Upper lobe of right lung (tissue), 1 donor: ENCODE measurements at regions not wholly inside any gene's neighbourhood (a gene's known extent, or its start where the extent isn't known, plus 50 kb on each side); places are given as distances from the start of the nearest gene placed in this dataset.
A peak's percentile ranks its signal among the peaks of the same experiment; 100 is the strongest.

ENCODE experiments used
- ATAC-seq: fragments of 200-7000 bp; cut with Tn5 transposase; one replicate; pipeline ENCODE4 v1.9.1; 2020; ENCODE audit warnings: mild to moderate bottlenecking, moderate library complexity
- DNase-seq: peaks from one replicate; pipeline ENCODE4 v3.0.0-alpha.2; 2020
- H3K27ac ChIP-seq: fragments of 200-600 bp; one replicate; pipeline ENCODE4 v1.8.0; 2022
- H3K27me3 ChIP-seq: fragments of 200-600 bp; one replicate; pipeline ENCODE4 v1.8.0; 2022; ENCODE audit warnings: mild to moderate bottlenecking
- H3K36me3 ChIP-seq: fragments of 200-600 bp; one replicate; pipeline ENCODE4 v1.8.0; 2022
- H3K4me1 ChIP-seq: fragments of 200-600 bp; one replicate; pipeline ENCODE4 v1.8.0; 2022
- H3K4me3 ChIP-seq: fragments of 200-600 bp; one replicate; pipeline ENCODE4 v1.8.0; 2022; ENCODE audit warnings: mild to moderate bottlenecking
- H3K9me3 ChIP-seq: fragments of 200-600 bp; one replicate; pipeline ENCODE4 v1.8.0; 2022
- CTCF ChIP-seq: fragments of 200-600 bp; IDR thresholded peaks from one replicate; pipeline ENCODE4 v1.8.0; 2022; ENCODE audit warnings: antibody characterized with exemption
- intact Hi-C: fragments of 100-400 bp; cut with DNase I; formaldehyde crosslinking; loops from one replicate; pipeline ENCODE4 v1.11.0; 2022
- donor health status: DM: no; HTN: yes; CAD: no; lungs with severe emphysema.

- Histone ChIP-seq H3K36me3 (no peaks in the 10 kb centered on the region), H3K27me3 (no peaks in the 10 kb centered on the region), H3K27ac (no peak overlapping the region), H3K4me3 (no peak overlapping the region), H3K4me1 (peaks cover 10% of the 10 kb centered on the region), H3K9me3 (no peaks in the 10 kb centered on the region)
- intact Hi-C loops: no loop called here
- TF ChIP-seq CTCF: no peak
- ATAC-seq: no peak
- DNase-seq: no peak
These were observed 184.5 kb upstream of the PRSS58 start for GRCh38 chr7:142442396-142442795.

- peaks cover 10% of the 10 kb centered on the region for H3K4me1 ChIP-seq
These were observed 183.1 kb upstream of the PRSS58 start for GRCh38 chr7:142440906-142441411.

GRCh38 chr7:142440219-142440905 lies 182.5 kb upstream of the PRSS58 start:
- Histone ChIP-seq H3K9me3 (no peaks in the 10 kb centered on the region), H3K36me3 (no peaks in the 10 kb centered on the region), H3K4me3 (no peak overlapping the region), H3K27ac (no peak overlapping the region), H3K4me1 (peaks cover 10% of the 10 kb centered on the region), H3K27me3 (no peaks in the 10 kb centered on the region)
- intact Hi-C loops: no loop called here
- no peak for TF ChIP-seq CTCF
- DNase-seq (no peak), ATAC-seq (no peak)

More at GRCh38 chr7:142440906-142441411, 183.1 kb upstream of the PRSS58 start:
- DNase-seq: no peak
- intact Hi-C loops: no loop called here
- ATAC-seq: peak; percentile 62
- Histone ChIP-seq H3K27me3 (no peaks in the 10 kb centered on the region), H3K4me3 (no peak overlapping the region), H3K9me3 (no peaks in the 10 kb centered on the region), H3K27ac (no peak overlapping the region), H3K36me3 (no peaks in the 10 kb centered on the region)
- TF ChIP-seq CTCF: no peak

DNA sequence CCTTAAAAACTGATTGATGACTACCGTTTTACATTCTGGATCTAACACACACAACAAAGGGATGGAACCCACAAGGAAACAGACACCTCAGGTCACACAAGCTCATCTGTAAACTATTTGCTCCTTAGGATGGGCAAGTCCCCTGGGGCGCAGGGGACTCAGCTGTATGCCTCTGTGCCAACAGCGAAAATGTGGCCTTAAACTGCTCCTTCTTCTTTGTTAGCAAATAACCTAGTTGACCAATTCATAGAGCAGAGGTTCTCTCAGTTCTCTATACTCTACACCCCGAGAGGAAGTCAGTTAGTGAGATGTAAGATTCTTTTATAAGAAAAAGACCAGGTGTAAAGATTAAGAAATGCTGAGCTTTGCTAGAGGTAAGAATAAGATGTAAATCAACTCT lies 181.9 kb upstream of the PRSS58 start:
- no peak for DNase-seq
- ATAC-seq: no peak
- Histone ChIP-seq H3K9me3 (no peaks in the 10 kb centered on the region), H3K4me1 (peaks cover 10% of the 10 kb centered on the region), H3K27ac (no peak overlapping the region), H3K4me3 (no peak overlapping the region), H3K27me3 (no peaks in the 10 kb centered on the region), H3K36me3 (no peaks in the 10 kb centered on the region)
- no peak for TF ChIP-seq CTCF
- intact Hi-C loops: no loop called here

DNA sequence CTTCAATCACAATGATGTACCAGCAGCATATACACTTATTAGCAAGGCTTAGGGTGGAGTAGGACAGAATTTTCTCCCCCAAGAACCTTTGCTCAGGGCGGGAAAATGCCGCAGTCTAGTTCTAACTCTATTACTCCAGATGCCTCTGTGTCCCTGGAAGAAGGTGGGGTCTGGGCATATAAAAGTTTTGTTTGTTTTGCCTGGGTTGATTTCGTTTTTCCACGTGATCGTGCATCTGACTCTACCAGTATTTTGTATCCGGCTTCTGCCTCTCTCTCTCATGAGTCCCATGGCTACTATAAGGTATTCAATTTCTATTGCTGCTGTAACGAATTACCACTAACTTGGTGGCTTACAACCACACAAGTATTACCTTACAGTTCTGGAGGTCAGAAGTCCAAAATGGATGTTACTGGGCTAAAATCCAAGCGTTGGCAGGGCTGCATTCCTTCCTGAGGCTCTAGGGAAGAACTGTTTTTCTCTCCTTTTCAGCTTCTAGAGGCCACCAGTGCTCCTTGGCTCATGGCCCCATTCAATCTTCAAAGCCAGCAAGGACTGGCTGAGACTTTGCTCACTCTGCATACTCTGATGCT lies 181.2 kb upstream of the PRSS58 start:
- no peak for ATAC-seq
- Histone ChIP-seq H3K4me3 (no peak overlapping the region), H3K27ac (no peak overlapping the region), H3K27me3 (no peaks in the 10 kb centered on the region), H3K9me3 (no peaks in the 10 kb centered on the region), H3K4me1 (peaks cover 10% of the 10 kb centered on the region), H3K36me3 (no peaks in the 10 kb centered on the region)
- no peak for TF ChIP-seq CTCF
- DNase-seq: no peak
- intact Hi-C loops: no loop called here
